T-helper 17 cell (primary cell): ENCODE measurements at regions not wholly inside any gene's neighbourhood (a gene's known extent, or its start where the extent isn't known, plus 50 kb on each side); places are given as distances from the start of the nearest gene placed in this dataset.
"Not testable (repeated sequence)": the region's sequence is repeated elsewhere in the genome, so short reads cannot be mapped to it uniquely, and the experiment has no call there.

Experiments used
- ATAC-seq: fragments of 150-1000 bp; cut with Tn5 transposase; 2 replicates; pipeline ENCODE4 v1.10.0; 2021; ENCODE audit warnings: mild to moderate bottlenecking, moderate library complexity
- DNase-seq, 3 donors: peaks; one replicate each; pipeline versions ENCODE4 v3.0.0 to v3.0.0-alpha.2; 2020 to 2021
- H3K9me3 ChIP-seq: one replicate; pipeline ENCODE4 v1.7.0; 2013; ENCODE audit warnings: low read length, mild to moderate bottlenecking; ENCODE audit not compliant: control insufficient read depth, poor library complexity, severe bottlenecking
- H3K27ac Mint-ChIP-seq: one replicate; pipeline ENCODE4 v1.8.0; 2022; ENCODE audit warnings: mild to moderate bottlenecking, moderate library complexity, mixed read lengths
- H3K27me3 Mint-ChIP-seq: one replicate; pipeline ENCODE4 v1.8.0; 2022; ENCODE audit warnings: mixed read lengths
- H3K36me3 Mint-ChIP-seq: one replicate; pipeline ENCODE4 v1.8.0; 2022; ENCODE audit warnings: low read depth, mixed read lengths
- H3K4me1 Mint-ChIP-seq: one replicate; pipeline ENCODE4 v1.8.0; 2022; ENCODE audit warnings: mild to moderate bottlenecking, mixed read lengths
- H3K4me3 Mint-ChIP-seq: one replicate; pipeline ENCODE4 v1.8.0; 2022; ENCODE audit warnings: mild to moderate bottlenecking, moderate library complexity, mixed read lengths

GRCh38 chr14:70269582-70269981 lies 80.8 kb upstream of the SLC8A3 start:
- H3K36me3 Mint-ChIP-seq = no peaks in the 10 kb centered on the region
- no peak overlapping the region for H3K27ac Mint-ChIP-seq
- H3K27me3 Mint-ChIP-seq = peaks cover 50% of the 10 kb centered on the region
- H3K9me3 ChIP-seq = no peaks in the 10 kb centered on the region
- H3K4me1 Mint-ChIP-seq = no peaks in the 10 kb centered on the region
- DNase-seq (no peak), ATAC-seq (no peak)
- H3K4me3 Mint-ChIP-seq = no peak overlapping the region

DNA sequence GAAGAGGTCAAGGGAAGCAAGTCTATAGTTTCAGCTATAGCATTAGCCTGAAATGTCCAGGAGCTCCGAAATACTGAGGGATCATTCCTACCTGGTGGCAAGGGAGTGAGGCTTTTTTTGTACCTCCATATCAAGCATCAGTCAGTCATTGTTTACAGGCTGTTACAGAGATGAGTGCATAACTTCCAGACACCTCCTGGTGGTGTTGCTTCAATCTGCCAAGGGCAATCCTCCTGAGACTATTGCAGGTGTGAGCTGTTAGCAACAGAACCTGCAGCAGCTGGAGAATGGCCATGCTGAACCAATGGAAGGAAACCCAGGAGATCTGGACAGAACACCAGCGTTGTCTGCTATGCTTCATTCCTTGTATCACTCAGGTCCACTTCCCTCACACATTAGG lies 80.0 kb upstream of the SLC8A3 start:
- Mint-ChIP-seq H3K27ac (no peak overlapping the region), H3K4me3 (no peak overlapping the region), H3K27me3 (peaks cover 50% of the 10 kb centered on the region), H3K4me1 (no peaks in the 10 kb centered on the region), H3K36me3 (no peaks in the 10 kb centered on the region)
- ATAC-seq = no peak
- no peaks in the 10 kb centered on the region for H3K9me3 ChIP-seq
- DNase-seq = no peak

- no peaks in the 10 kb centered on the region for H3K9me3 ChIP-seq
- no peak for ATAC-seq
- H3K4me3 Mint-ChIP-seq = no peak overlapping the region
- no peak overlapping the region for H3K27ac Mint-ChIP-seq
- peaks cover 52% of the 10 kb centered on the region for H3K27me3 Mint-ChIP-seq
- H3K36me3 Mint-ChIP-seq = peaks cover 5% of the 10 kb centered on the region
- DNase-seq = no peak
- no peaks in the 10 kb centered on the region for H3K4me1 Mint-ChIP-seq
Observed at GRCh38 chr14:70266157-70266556, 77.4 kb upstream of the SLC8A3 start.

DNA sequence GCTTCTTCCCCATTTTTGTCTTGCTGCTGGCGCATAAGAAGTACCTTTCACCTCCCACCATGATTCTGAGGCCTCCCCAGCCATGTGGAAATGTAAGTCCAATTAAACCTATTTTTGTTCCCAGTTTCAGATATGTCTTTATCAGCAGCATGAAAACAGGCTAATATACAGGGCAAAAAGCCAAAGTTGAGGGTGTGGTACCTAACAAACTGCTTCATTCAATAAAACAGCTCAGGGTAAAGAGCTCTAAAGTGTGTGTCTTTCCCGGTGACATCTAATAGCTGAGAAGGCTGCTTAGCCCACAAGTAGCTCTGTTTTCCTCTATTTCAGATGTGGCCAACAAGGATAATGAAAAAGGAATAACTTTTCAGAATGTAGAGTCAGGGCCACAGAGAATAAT lies 76.7 kb upstream of the SLC8A3 start:
- no peaks in the 10 kb centered on the region for H3K4me1 Mint-ChIP-seq
- H3K9me3 ChIP-seq = no peaks in the 10 kb centered on the region
- no peak overlapping the region for H3K27ac Mint-ChIP-seq
- no peak for DNase-seq
- ATAC-seq = no peak
- no peak overlapping the region for H3K4me3 Mint-ChIP-seq
- H3K36me3 Mint-ChIP-seq = peaks cover 5% of the 10 kb centered on the region
- H3K27me3 Mint-ChIP-seq = peaks cover 52% of the 10 kb centered on the region

DNA sequence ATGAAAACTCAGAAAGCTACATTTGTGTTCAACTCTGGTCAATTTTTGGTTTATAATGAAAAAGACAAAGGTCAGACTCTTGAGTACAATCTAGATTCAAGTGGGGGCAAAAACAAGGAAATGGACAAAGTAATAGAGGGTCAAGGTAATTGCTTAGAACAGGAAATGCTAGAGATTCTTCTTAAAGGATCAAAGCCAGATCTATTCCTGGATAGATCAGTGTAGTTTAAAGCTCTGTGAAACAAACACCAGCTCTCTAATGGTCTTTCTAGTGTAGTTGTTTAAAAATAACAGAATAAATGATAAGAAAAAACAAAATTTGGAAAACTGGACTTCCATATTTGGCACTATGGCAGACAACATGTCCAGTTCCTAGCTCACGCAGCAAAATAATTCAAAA lies 70.7 kb upstream of the SLC8A3 start:
- ATAC-seq (no peak), DNase-seq (no peak)
- H3K4me1 Mint-ChIP-seq = peaks cover 3% of the 10 kb centered on the region
- peaks cover 7% of the 10 kb centered on the region for H3K36me3 Mint-ChIP-seq
- H3K4me3 Mint-ChIP-seq = no peak overlapping the region
- no peak overlapping the region for H3K27ac Mint-ChIP-seq
- no peaks in the 10 kb centered on the region for H3K9me3 ChIP-seq
- H3K27me3 Mint-ChIP-seq = peaks cover 57% of the 10 kb centered on the region

GRCh38 chr14:70257526-70257925 lies 68.8 kb upstream of the SLC8A3 start:
- Mint-ChIP-seq H3K4me1 (peaks cover 3% of the 10 kb centered on the region), H3K36me3 (peaks cover 3% of the 10 kb centered on the region), H3K4me3 (no peak overlapping the region), H3K27me3 (peaks cover 52% of the 10 kb centered on the region), H3K27ac (no peak overlapping the region)
- ATAC-seq (no peak), DNase-seq (no peak)
- H3K9me3 ChIP-seq = no peaks in the 10 kb centered on the region

GRCh38 chr14:70256601-70257000 lies 67.8 kb upstream of the SLC8A3 start:
- no peaks in the 10 kb centered on the region for H3K9me3 ChIP-seq
- peaks cover 3% of the 10 kb centered on the region for H3K36me3 Mint-ChIP-seq
- peaks cover 51% of the 10 kb centered on the region for H3K27me3 Mint-ChIP-seq
- peaks cover 3% of the 10 kb centered on the region for H3K4me1 Mint-ChIP-seq
- no peak overlapping the region for H3K27ac Mint-ChIP-seq
- ATAC-seq (no peak), DNase-seq (no peak)
- no peak overlapping the region for H3K4me3 Mint-ChIP-seq

DNA sequence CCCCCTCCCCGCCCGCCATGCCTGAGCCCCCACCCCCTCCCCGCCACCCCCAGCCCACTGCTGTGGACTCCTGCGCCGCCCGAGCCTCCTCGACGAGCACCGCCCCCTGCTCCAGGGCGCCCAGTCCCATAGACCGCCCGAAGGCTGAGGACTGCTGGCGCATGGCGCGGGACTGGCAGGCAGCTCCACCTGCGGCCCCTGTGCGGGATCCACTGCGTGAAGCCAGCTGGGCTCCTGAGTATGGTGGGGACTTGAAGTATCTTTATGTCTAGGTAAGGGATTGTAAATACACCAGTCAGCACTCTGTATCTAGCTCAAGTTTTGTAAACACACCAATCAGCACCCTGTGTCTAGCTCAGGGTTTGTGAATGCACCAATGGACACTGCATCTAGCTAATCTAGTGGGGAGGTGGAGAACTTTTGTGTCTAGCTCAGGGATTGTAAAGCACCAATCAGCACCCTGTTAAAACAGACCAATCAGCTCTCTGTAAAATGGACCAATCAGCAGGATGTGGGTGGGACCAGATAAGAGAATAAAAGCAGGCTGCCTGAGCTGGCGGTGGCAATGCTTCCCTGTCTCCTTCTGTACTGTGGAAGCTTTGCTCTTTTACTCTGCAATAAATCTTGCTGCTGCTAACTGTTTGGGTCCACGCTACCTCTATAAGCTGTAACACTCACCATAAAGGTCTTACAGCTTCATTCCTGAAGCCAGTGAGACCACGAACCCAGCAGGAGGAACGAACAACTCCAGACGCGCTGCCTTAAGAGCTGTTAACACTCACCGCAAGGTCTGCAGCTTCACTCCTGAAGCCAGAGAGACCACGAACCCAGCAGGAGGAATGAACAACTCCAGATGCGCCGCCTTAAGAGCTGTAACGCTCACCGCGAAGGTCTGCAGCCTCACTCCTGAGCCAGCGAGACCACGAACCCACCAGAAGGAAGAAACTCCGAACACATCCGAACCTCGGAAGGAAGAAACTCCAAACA lies 66.6 kb upstream of the SLC8A3 start:
- H3K27ac Mint-ChIP-seq = not testable (repeated sequence)

DNA sequence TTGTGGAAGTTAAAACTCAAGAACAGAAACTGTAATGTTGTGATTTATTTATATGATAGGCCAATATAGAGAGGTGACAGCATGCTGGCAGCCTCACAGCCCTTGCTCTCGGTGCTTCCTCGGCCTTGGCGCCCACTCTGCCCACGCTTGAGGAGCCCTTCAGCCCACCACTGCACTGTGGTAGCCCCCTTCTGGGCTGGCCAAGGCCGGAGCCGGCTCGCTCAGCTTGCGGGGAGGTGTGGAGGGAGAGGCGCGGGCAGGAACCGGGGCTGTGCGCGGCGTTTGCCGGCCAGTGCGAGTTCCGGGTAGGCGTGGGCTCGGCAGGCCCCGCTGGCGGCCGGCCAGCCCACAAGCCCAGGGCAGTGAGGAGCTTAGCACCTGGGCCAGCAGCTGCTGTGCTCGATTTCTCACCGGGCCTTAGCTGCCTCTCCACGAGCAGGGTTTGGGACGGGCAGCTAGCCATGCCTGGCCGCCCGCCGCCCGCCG lies 65.8 kb upstream of the SLC8A3 start:
- Mint-ChIP-seq H3K27me3 (peaks cover 69% of the 10 kb centered on the region), H3K27ac (no peak overlapping the region), H3K4me3 (peak overlapping the region; percentile 2), H3K36me3 (peaks cover 3% of the 10 kb centered on the region), H3K4me1 (peaks cover 3% of the 10 kb centered on the region)
- no peaks in the 10 kb centered on the region for H3K9me3 ChIP-seq
- DNase-seq = no peak
- ATAC-seq = no peak

More for the DNA sequence above, 66.6 kb upstream of the SLC8A3 start:
- not testable (repeated sequence) for H3K4me1 Mint-ChIP-seq, H3K9me3 ChIP-seq, H3K36me3 Mint-ChIP-seq
- Mint-ChIP-seq H3K27me3 (peaks cover 64% of the 10 kb centered on the region), H3K4me3 (peak overlapping the region; percentile 61)
- DNase-seq (peak in 1 of 3 donors; percentile 12), ATAC-seq (peak; percentile 60)

DNA sequence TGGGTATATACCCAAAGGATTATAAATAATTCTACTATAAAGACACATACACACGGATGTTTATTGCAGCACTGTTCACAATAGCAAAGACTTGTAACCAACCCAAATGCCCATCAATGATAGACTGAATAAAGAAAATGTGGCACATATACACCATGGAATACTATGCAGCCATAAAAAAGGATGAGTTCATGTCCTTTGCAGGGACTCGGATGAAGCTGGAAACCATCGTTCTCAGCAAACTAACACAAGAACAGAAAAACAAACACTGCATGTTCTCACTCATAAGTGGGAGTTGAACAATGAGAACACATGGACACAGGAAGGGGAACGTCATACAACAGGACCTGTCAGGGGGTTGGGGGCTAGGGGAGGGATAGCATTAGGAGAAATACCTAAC lies 64.8 kb upstream of the SLC8A3 start:
- not testable (repeated sequence) for H3K9me3 ChIP-seq, H3K36me3 Mint-ChIP-seq, H3K27ac Mint-ChIP-seq, ATAC-seq, H3K4me3 Mint-ChIP-seq, DNase-seq, H3K4me1 Mint-ChIP-seq
- H3K27me3 Mint-ChIP-seq = peaks cover 60% of the 10 kb centered on the region

- DNase-seq (no peak), ATAC-seq (no peak)
- H3K4me1 Mint-ChIP-seq = no peaks in the 10 kb centered on the region
- no peak overlapping the region for H3K27ac Mint-ChIP-seq
- H3K9me3 ChIP-seq = no peaks in the 10 kb centered on the region
- no peaks in the 10 kb centered on the region for H3K36me3 Mint-ChIP-seq
- H3K27me3 Mint-ChIP-seq = peaks cover 45% of the 10 kb centered on the region
- no peak overlapping the region for H3K4me3 Mint-ChIP-seq
Observed at GRCh38 chr14:70245026-70245425, 56.3 kb upstream of the SLC8A3 start.

DNA sequence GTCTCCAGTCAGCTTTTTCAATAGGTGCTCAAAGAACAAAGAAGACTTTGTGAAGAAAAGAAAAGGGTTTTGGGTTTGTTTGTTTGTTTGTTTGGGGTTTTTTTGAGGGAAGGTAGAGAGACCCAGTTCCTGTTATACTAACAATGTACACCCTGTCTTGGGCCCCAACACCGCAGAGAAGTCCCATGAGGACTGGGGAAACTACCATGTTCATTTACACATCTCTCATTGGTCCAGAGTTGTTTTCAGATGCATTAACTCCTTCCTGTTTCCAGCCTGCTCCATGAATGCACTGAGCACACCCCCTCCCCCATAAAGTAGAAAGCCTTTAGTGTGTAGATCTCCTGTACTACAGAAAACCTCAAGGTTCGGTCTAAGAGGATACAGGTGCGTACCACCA lies 51.1 kb upstream of the SLC8A3 start:
- Mint-ChIP-seq H3K4me1 (no peaks in the 10 kb centered on the region), H3K27me3 (peaks cover 45% of the 10 kb centered on the region), H3K27ac (no peak overlapping the region), H3K36me3 (no peaks in the 10 kb centered on the region), H3K4me3 (no peak overlapping the region)
- H3K9me3 ChIP-seq = no peaks in the 10 kb centered on the region
- ATAC-seq (no peak), DNase-seq (no peak)

DNA sequence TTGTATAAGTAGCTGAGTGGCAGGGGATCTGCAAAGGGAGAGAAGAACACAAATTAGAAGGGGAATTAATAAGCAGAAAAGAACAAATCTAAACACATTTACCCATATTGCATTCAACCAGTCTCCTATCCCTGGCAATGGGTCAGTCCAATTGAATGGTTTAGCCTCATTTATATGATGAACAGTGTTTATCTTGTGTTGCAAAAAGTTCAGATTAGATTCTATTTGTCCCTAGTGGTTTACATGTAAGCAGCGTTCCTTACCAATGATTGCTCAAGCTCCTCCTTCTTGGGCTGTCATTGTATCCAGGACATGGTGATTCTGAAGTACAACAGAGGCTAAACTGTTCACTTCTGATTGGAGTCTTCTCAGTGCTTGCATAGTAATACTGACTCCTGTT lies 49.9 kb upstream of the SLC8A3 start:
- not testable (repeated sequence) for H3K9me3 ChIP-seq, ATAC-seq, H3K4me3 Mint-ChIP-seq, H3K27ac Mint-ChIP-seq, H3K36me3 Mint-ChIP-seq, DNase-seq, H3K4me1 Mint-ChIP-seq
- peaks cover 38% of the 10 kb centered on the region for H3K27me3 Mint-ChIP-seq
